CD4-positive, alpha-beta T cell treated with Interleukin-17A for 1 hour (primary cell): ENCODE measurements at regions not wholly inside any gene's neighbourhood (a gene's known extent, or its start where the extent isn't known, plus 50 kb on each side); places are given as distances from the start of the nearest gene placed in this dataset.

ENCODE experiments used
- DNase-seq: peaks from one replicate; pipeline ENCODE4 v3.0.0-alpha.2; 2020

DNA sequence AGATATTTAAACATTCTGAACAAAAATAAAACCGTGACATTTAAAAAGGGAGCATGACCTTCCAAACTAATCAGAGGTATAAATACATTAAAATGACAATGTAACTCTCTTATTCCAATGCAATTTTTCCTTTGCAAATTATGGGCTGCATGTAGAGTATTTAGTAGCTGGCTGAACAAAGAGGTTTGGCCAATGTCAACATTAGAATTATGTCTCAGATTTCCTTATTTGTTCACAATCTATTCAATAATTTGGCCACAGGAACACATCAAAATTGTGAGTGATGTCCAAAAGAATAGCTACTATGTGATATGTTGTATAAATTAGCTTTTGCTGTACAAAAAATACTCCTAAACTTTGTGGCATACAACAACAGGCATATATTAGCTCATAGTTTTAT is 580.0 kb upstream of the MARCKS start:
- DNase-seq = no peak

DNA sequence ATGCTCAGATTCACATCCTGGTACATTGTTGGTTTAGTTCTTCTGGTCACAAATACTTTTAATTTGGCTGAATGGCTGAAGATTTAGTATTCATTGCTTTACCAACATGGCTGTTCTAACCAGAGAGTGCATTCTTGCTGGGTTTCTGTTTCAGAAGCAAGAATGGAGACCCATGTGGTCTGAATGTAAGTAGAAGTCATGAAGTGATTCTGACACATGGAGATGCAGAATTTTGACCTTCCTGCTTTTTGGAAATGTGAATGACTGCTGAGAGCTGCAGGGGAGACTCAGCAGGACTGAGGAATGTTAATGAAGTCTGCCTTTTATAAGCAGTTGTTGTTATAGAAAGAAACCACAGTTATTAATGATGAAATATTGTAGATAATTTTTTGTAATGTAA is 576.1 kb upstream of the MARCKS start:
- no peak for DNase-seq

DNA sequence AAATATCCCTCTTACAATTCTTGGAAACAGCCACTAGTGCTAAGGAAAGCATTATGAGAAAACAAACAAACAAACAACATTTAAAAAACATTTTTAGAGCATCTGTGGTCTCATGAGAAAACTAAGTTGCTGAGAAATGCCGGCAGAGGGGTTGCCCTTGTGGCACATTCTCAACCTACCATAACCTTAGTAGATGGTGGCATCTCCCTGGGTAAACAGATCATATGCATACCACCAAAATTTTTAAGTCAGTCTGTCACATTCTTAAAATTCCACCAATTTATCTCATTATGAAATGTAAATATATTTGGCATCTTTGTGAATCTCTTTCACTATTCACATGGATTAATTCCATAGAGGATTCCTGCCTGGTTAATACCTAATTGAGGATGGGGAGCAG is 575.7 kb upstream of the MARCKS start:
- DNase-seq = no peak

DNA sequence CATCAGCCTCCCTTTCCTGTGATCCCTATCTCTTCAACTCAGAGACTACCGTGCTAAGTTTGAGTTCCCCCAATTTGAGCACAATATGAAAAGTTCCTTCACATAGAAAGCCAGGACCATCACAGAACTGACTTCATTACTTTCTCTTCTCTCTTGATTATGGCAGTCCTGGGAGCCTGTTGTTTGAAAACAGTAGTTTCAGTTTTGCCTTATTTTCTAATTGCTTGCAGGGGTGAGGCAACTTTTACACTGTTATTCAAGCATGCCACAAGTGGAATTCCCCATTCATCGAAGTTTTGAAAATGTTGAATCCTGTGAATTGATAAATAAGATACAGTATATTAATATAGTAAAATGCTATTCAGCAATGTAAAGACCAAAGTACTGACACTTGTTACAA is 569.7 kb upstream of the MARCKS start:
- no peak for DNase-seq

DNA sequence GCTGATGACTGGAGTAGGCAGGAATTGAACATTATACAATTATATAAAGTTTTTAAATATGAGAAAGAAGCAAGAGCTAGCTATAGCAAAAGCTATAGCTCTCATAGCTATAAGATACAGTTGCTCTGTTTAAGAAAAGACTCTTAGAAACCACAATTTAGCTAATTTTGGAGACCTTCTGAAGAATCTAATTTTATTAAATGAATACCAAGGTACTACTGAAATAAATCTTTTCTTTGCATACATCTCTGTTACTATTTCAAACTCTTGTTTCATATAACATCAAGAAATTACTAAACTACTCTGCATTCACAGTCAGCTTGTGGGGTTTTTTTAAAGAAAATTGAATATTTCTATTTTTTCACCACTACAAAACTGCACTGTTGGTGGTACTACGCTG is 568.7 kb upstream of the MARCKS start:
- DNase-seq = no peak

DNA sequence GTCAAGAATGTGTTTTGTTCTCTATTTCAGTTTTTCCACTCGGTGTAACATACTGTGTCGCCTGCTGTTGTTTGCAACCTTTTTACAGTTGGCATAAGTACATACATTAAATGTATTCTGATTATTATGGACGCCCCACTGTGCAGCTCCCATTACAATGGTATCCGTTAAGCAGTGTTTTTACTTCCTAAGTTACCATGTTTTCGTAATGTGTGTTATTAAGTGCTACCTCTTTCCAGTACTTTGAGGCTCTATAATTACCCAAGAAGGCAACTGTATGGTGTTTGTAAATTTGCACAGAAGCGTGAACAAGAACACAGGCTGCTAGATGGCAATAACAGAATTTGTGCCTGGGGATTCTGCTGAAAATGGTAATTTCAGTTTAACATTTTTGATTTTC is 568.0 kb upstream of the MARCKS start:
- no peak for DNase-seq

DNA sequence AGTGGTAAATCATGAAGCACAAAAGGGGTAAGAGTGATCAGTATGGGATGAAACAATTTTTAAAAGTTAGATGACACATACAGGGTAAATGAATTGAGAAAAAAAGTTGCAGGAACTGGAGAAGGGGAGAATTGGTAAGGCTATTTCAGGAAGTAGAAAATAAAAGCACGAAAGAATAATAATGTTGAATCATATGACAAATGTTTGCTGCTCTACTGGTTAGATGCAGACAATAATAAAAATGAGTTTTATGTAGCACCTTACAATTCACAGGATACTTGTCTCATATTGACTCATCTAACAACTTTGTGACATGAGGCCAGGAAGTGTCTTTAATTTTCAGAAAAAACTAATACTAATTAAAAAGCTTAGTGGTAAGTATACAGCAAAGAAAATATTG is 566.5 kb upstream of the MARCKS start:
- DNase-seq = no peak

DNA sequence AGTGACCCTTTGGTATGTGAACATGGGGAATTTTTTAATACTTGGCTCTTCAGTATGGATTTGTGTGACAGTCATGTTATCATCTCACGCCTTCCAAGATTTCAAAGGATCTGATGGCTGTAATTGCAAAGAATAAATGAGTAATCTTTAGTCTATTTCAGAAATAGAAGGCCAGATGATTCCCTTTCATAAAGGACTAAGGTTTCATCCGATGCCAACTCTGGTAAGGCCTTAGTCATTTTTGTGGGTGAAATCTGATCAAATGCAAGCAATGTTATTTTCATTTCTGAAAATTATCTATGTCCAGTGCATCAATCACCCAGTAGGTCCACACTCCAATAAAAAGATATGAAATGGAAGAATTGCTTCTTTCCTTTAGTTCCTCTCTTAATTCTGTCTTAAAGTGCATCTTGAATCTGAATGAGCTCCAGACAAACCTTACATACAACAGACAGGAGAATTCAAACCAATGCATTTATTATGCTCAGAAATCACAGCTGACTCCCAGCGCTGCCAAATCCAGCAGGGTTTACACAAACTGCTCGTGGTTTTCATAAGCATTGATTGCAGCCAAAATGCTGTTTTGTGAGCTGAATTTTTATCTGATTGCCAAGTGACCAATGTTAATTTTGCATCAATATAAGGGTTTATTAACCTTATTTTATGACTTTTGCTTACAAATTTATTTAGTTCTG is 565.2 kb upstream of the MARCKS start:
- DNase-seq = no peak

DNA sequence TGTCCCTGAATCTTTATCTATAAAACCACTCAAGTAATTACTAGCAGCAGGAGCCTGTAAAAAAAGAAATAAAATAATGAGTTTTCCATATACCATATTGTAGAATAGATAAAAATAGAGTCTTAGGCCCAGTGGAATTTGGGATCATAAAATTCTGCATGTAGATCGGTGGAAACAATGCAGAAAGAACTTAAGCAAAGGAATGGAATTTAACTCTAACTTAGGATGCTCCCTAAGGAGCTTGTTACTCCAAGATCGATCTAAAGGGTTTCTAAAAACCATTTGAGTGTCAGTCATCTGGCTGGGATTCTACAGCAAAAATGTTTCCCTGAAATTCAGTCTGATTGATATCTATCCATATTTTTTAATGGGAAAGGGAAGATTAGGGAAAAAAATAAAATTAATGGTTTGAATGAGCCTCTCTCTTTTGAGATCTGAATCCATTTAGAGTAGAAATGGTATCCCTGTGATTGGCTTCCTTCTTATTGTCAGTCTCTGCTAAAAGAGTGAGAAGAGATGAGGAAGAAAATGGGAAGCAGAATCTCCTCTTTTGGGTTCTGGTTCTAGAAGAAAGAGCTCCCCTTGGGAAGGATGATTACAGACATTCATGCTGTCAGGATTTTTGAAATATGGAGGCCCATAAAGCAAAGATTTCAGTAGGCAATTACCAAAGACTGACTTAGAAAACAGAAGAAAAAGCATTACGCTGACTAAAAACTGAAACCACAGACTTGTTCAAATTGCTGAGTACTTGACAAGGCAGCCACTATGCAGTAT is 564.3 kb upstream of the MARCKS start:
- DNase-seq = no peak

DNA sequence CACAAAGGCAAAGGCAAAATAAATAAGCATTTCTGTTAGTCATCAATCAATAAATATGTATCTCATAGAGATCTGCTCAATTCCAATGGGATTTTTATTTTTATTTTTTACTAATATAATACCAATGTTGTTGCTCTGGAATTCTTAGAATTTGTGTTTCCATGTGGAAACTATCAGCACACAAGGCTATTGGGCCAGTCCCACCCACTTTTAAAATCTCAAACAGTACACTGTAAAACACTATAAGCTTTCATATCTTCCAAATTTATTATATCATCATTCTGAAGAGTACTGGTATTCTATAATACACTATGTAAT is 563.8 kb upstream of the MARCKS start:
- DNase-seq = no peak

DNA sequence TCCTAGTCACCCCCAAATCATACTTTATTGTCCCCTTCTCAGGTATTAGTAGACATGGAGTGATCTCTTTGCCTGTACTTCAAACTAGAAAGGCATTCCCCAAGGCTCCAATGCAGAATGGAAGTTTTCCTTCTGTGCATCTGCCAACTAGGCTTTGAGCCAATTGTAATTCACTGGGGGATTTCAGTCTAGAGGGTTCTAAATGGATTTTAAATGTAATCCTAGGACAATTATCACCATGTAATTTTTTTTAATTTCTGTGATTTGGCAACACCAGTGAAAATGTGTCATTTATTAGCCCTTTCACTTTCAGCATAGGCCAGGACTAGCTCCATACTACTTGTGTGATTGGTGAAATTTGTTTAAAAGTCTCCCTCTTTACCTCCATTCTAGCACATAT is 557.6 kb upstream of the MARCKS start:
- no peak for DNase-seq

DNA sequence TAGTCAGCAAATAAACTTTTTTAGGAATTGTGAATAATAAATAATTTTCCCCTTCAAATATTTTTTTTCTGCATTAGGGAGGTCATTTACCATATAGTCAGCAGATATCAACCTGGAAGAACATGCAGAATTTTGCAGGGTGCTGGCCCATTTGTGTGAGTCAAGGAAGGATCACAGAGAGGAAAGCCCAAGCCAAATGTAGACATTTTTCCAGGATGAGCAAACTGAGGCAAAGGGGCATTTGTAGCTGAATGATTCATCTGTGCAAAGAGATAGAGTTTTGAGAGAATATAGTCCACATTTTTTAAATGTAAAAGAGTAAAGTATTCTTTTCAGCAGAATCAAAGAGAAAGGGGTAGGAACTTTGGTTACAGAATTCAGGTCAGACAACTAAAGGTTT is 555.5 kb upstream of the MARCKS start:
- no peak for DNase-seq

DNA sequence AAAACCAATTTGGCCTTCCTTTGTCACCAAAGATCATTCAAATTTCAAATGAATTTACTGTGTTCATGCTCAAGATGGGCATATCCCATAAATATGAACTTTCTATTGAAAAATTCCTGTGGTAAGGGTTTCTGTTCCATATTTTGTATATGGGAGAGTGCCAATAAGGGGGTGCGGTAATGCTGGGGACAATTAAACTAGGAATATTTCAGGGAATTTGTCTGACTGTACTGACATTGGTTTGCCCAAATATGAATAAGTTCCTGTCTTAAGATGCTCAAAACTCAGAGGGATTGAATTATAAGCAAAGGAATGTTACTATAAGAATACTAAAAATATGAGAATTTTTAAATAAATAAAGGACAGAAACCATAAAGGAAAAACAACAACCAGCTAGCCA is 553.0 kb upstream of the MARCKS start:
- DNase-seq = no peak

DNA sequence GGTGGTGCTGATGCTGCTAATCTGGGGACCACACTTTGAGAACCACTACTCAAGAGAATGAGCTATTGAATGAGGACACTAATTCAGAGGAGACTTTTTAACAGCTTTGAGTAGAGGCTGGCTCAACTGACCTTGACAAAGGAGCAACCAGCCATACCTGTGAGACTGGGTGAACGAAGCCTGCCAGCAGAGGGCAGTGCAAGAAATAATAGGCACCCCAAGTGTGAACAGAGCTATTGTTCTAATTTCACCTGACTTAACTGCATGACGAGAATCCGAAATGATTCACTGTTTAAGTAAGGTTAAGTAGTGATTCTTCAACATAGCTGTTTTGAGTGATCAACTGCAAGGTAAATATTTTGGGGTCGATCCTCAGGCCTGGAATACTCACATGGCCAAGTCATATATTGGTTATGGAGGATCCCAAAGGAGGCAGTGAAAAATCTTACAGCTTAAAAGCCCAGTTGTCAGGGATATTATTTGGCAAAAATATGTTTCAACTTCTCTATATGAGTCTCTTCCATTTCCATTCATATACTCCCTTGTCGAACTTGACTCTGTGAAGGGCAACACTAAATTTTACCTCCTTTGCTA is 550.5 kb upstream of the MARCKS start:
- DNase-seq = peak; percentile 29

DNA sequence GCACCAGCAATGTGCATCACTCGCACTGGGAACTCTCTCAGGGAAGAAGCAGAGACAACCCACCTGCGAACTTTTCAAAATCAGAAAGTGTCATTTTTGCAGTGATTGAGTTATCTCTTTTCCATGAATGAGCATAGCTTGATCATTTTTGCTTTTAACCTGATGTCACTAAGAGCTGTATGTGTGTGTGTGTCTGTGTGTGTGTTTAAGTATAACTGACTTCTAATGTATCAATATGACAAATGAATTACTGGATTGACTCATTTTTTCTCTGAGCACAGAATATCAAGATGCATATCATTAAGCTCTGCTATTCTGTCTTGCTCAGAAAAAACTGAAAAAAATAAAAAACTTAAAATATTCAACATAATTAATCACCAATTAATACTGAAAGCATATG is 548.9 kb upstream of the MARCKS start:
- DNase-seq = no peak

DNA sequence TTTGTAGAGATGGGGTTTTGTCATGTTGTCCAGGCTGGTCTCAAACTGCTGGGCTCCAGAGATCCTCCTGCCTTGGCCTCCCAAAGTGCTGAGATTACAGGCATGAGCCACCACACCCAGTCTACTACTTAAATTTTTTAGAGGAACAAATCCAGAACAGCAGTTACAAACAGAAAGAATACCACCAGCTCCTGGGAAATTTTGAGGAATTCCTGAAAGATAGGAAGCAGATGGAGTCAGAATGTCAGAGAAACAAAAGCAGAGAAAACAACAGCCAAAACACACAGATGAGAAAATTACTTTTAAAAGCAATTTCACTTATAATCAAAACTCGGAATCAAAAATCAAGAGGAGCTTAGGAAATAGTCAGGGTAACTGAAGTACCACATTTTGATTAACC is 543.3 kb upstream of the MARCKS start:
- DNase-seq = no peak

DNA sequence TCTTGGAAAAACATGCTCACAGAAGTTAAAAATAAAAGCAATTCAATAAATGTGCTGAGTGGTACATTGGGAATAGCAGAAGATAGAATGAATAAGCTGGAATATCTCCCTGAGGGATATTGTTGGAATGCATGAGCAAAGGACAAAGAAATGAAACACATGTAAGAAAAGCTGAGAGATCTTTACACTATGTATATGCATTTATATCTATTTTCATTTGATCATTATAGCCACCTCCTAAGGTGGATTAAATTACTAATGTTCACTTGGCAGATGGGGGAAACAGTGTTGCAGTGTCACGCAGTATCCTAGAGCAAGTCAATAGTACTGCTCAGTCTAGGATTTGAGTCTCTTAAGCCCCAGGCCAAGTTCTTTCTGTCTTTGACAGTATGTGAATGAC is 542.0 kb upstream of the MARCKS start:
- DNase-seq = no peak

DNA sequence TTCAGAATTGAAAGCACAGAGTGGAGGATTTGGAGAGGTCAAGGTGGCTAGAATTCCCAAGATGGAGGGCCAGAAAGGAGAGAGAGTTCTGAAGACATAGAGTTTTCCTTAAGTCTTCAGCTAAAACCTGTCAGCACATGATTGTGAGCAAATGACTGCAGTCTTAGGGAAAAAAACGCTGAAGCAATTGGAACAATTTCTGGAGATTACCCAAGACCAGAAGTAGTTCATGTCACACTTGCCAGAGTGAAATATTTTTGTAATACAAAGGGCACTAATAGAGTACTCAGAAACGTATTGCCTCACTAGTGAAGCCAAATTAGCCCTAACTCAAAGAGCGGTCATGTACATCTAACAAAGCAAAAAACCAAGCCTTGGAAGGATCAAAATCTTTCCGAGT is 541.3 kb upstream of the MARCKS start:
- DNase-seq = no peak

DNA sequence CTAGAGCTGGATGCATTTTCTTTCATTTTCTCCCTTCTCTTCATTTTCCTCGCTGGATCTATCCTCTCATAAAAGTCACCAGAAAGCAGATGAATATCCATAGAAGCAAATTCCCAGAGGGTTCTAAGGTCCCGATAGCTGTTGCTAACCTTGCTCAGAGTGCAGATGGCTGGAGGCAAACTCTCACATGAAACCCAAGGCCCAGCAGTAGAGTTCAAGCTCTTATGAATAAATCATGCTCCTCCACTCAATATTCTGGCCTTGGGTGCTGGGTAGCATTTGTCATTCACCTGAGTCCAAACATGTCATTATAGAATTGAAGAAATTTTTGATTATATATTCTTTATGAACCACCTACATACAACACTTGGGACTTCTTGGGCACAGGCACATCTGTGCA is 539.7 kb upstream of the MARCKS start:
- DNase-seq = no peak

DNA sequence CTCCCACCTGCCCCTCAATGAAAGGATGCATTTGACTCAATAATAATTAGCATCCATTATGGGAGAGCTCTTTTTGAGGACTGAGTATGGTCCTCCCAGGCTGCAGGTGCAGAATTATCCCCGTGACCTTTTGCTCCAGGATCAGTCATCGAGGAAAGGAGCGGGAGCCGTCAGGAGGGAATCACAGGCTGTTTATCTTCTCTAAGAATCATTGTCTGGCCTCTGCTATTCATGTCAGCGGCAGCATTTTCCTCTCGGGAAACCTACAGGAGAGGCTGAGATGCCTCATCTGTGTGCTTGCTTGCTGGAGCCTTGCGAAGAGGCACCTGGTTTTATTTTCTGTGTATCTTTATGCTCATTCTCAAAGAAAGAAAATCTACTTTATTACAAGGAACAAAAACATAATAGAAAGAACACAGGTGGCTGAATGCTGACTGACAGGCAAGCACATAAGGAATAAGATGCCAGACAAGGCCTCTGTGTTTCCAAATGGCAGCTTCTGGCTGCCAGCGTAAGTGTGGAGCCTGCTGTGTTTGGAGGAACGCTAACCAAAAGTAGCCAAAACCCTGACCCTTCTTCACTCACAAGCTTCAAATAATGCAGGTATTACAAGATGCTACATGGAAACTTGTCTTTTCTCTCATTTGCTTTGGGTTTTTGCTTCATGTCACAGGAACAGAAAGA is 539.1 kb upstream of the MARCKS start:
- DNase-seq = no peak

DNA sequence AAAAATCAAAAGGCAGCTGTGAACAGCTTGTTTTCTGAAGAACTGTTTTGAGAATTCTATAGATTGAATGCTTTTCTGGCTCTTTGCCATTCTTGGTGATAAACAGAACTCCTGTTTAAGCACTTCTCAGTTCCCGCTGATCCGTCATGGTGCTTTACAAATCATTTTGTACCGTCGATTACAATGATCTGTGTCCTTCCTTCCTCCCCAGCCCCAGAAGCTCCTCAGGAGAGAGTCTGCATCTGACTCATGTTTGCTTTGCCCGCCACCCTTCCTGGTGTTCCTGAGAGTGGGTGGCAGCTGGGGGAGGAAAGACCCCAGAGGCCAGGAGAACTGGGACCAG is 538.6 kb upstream of the MARCKS start:
- DNase-seq = no peak

DNA sequence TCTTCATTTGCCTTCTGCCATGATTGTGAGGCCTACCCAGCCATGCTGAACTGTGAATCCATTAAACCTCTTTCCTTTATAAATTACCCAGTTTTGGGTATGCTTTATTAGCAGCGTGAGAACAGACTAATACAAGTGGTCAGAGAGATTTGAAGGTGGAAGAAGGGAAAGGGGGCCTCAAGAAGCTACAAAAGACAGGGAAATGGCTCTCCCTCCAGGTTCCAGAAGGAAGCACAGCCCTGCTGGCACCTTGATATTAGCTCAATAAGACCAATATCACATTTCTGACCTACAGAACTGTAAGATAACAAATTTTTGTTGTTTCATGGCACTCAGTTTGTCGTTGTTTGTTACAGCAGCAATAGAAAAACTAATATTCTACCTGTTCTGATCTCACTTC is 536.5 kb upstream of the MARCKS start:
- DNase-seq = no peak

DNA sequence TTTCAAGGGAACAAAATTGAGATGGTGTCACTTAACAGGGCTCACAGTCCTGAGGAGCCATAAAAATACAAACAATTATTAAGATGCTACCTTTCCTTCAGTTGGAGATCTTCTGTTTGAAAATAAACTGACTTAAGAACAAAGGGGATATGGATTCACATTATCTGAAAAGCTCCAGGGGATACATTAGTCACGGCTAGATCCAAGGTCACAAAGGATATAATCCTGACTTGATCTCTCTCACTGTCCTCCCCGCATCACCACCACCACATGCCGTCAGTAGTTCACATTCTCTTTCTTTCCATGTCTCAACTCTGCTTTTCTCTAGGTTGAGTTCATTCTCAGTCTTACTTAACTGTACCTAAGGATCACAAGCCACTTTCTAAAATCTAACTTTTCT is 530.4 kb upstream of the MARCKS start:
- DNase-seq = no peak

DNA sequence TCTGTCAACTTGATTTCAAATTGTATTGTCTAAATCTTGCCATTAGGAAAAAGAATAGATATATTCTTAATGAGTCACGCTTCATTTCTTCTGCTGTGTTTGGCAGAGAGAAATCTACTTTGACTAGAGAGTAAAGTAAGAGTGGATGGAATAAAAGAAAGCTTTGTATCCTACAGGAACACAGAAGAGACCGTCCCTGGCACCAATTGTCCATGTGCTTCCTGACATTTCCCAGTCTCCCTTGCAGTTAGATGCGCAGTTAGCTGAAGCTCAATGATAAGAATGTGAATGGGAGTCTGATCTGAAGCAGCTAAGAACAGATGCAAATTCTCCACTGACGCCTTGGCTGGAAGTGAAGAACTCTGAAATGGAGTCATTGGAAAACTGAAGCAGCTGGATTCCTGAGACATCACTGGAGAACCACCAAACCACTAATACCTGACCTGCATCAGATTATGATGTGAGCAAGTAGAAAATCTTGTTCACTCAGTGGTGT is 528.2 kb upstream of the MARCKS start:
- no peak for DNase-seq
